Breast epithelium (tissue), 4 donors: ENCODE measurements at regions not wholly inside any gene's neighbourhood (a gene's known extent, or its start where the extent isn't known, plus 50 kb on each side); places are given as distances from the start of the nearest gene placed in this dataset.

ENCODE experiments used
- DNase-seq, 2 donors: peaks; one replicate each; pipeline ENCODE4 v3.0.0-alpha.2; 2019; ENCODE audit warnings: low spot score in 2 of 2
- H3K27ac ChIP-seq, 2 donors: fragments of 200-600 bp; sonication (generic) in 1 of 2; one replicate each; pipeline ENCODE4 v1.5.1; 2016 to 2019; ENCODE audit warnings: mild to moderate bottlenecking in 1 of 2
- H3K27me3 ChIP-seq, 2 donors: fragments of 200-600 bp; sonication (generic) in 1 of 2; one replicate each; pipeline versions ENCODE4 v1.5.1 to v1.6.0; 2017 to 2019; ENCODE audit warnings: control low read depth in 1 of 2, mild to moderate bottlenecking in 1 of 2
- H3K36me3 ChIP-seq: fragments of 200-600 bp; one replicate; pipeline ENCODE4 v1.5.1; 2019
- H3K4me1 ChIP-seq, 2 donors: fragments of 200-600 bp; sonication (generic); one replicate each; pipeline ENCODE4 v1.5.1; 2016 to 2019; ENCODE audit warnings: control low read depth in 1 of 2
- H3K4me3 ChIP-seq, 3 donors: fragments of 200-600 bp; sonication (generic); 1 replicate in 2 of 3; 2 replicates in 1 of 3; pipeline ENCODE4 v1.5.1; 2016 to 2019; ENCODE audit warnings: mild to moderate bottlenecking in 3 of 3, moderate library complexity in 2 of 3
- H3K9me3 ChIP-seq, 2 donors: fragments of 200-600 bp; sonication (generic) in 1 of 2; one replicate each; pipeline ENCODE4 v1.5.1; 2016 to 2019; ENCODE audit warnings: control low read depth in 1 of 2
- CTCF ChIP-seq, 3 donors: fragments of 450-650 bp; IDR thresholded peaks; one replicate each; pipeline ENCODE4 v1.5.1; 2016 to 2017; ENCODE audit warnings: antibody characterized with exemption in 3 of 3, mild to moderate bottlenecking in 3 of 3, moderate library complexity in 3 of 3
- POLR2A ChIP-seq: fragments of 450-650 bp; IDR thresholded peaks from one replicate; pipeline ENCODE4 v1.6.1; 2016; ENCODE audit warnings: antibody characterized with exemption, mild to moderate bottlenecking, moderate library complexity
- POLR2AphosphoS5 ChIP-seq, 3 donors: sonication (generic); formaldehyde crosslinking; IDR thresholded peaks; one replicate each; pipeline ENCODE4 v1.6.1; 2017; ENCODE audit warnings: antibody characterized with exemption in 3 of 3
- intact Hi-C: fragments of 100-400 bp; cut with DNase I; formaldehyde crosslinking; loops from one replicate; pipeline ENCODE4 v1.15.1; 2023; ENCODE audit warnings: low total_unique reads

GRCh38 chr1:232452736-232453440 is 177.0 kb downstream of the SIPA1L2 start:
- no peak overlapping the region for H3K4me3 ChIP-seq
- TF ChIP-seq CTCF (IDR thresholded peaks at IDR 0.05) (no peak), POLR2AphosphoS5 (IDR thresholded peaks at IDR 0.05) (no peak), POLR2A (no peak)
- H3K27me3 ChIP-seq: no peaks in the 10 kb centered on the region
- intact Hi-C loops: no loop called here
- H3K27ac ChIP-seq: no peak overlapping the region
- H3K9me3 ChIP-seq: no peaks in the 10 kb centered on the region
- H3K4me1 ChIP-seq: no peaks in the 10 kb centered on the region
- no peak for DNase-seq
- H3K36me3 ChIP-seq: no peaks in the 10 kb centered on the region

DNA sequence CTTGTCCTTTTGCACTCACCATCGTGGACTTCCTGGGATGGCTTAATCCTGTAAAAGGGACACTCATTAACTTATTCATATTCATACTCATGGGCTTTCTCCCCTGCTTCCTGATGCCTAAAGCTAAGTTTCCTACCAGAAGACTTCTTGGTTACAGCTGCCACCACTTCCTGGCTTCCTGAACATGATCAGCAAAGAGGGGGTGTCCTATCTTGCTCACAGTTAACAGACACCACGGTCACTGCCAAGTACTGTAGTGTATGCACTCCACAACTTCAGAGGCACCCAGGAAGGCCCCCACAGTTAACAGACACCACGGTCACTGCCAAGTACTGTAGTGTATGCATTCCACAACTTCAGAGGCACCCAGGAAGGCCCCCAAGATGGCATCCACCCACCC is 177.8 kb downstream of the SIPA1L2 start:
- DNase-seq: no peak
- Histone ChIP-seq H3K4me3 (no peak overlapping the region), H3K9me3 (no peaks in the 10 kb centered on the region), H3K4me1 (no peaks in the 10 kb centered on the region), H3K27ac (no peak overlapping the region), H3K36me3 (no peaks in the 10 kb centered on the region), H3K27me3 (no peaks in the 10 kb centered on the region)
- TF ChIP-seq POLR2A: no peak
- TF ChIP-seq CTCF (IDR thresholded peaks at IDR 0.05): no peak
- TF ChIP-seq POLR2AphosphoS5 (IDR thresholded peaks at IDR 0.05): no peak
- intact Hi-C loops: no loop called here

GRCh38 chr1:232451506-232451905 is 178.4 kb downstream of the SIPA1L2 start:
- no peaks in the 10 kb centered on the region for H3K4me1 ChIP-seq
- H3K27me3 ChIP-seq: no peaks in the 10 kb centered on the region
- no peaks in the 10 kb centered on the region for H3K36me3 ChIP-seq
- H3K9me3 ChIP-seq: no peaks in the 10 kb centered on the region
- H3K27ac ChIP-seq: no peak overlapping the region
- TF ChIP-seq CTCF (IDR thresholded peaks at IDR 0.05): no peak
- no peak for TF ChIP-seq POLR2A
- no peak for TF ChIP-seq POLR2AphosphoS5 (IDR thresholded peaks at IDR 0.05)
- H3K4me3 ChIP-seq: no peak overlapping the region
- intact Hi-C loops: no loop called here
- no peak for DNase-seq

- Histone ChIP-seq H3K27me3 (no peaks in the 10 kb centered on the region), H3K9me3 (no peaks in the 10 kb centered on the region), H3K4me1 (no peaks in the 10 kb centered on the region), H3K27ac (no peak overlapping the region), H3K4me3 (no peak overlapping the region), H3K36me3 (no peaks in the 10 kb centered on the region)
- intact Hi-C loops: no loop called here
- TF ChIP-seq POLR2A: no peak
- TF ChIP-seq CTCF (IDR thresholded peaks at IDR 0.05): no peak
- TF ChIP-seq POLR2AphosphoS5 (IDR thresholded peaks at IDR 0.05): no peak
- DNase-seq: no peak
Measured at GRCh38 chr1:232450615-232451014, 179.3 kb downstream of the SIPA1L2 start.

GRCh38 chr1:232447125-232447524 is 182.8 kb downstream of the SIPA1L2 start:
- TF ChIP-seq POLR2AphosphoS5 (IDR thresholded peaks at IDR 0.05) (no peak), POLR2A (no peak), CTCF (IDR thresholded peaks at IDR 0.05) (no peak)
- intact Hi-C loops: no loop called here
- H3K4me1 ChIP-seq: no peaks in the 10 kb centered on the region
- H3K27ac ChIP-seq: no peak overlapping the region
- H3K4me3 ChIP-seq: no peak overlapping the region
- no peaks in the 10 kb centered on the region for H3K27me3 ChIP-seq
- DNase-seq: no peak
- no peaks in the 10 kb centered on the region for H3K9me3 ChIP-seq
- H3K36me3 ChIP-seq: no peaks in the 10 kb centered on the region
